Fibroblast of lung (primary cell): ENCODE measurements at regions not wholly inside any gene's neighbourhood (a gene's known extent, or its start where the extent isn't known, plus 50 kb on each side); places are given as distances from the start of the nearest gene placed in this dataset.

Experiments used
- DNase-seq, 2 donors: peaks; one replicate each; pipeline versions ENCODE4 v3.0.0 to v3.0.0-alpha.2; 2010; ENCODE audit warnings: low read depth in 2 of 2
- H2AFZ ChIP-seq: 2 replicates; pipeline ENCODE4 v1.5.1; 2012; ENCODE audit warnings: low read length, control low read depth, inconsistent platforms
- H3K27ac ChIP-seq: 2 replicates; pipeline ENCODE4 v1.5.1; 2011; ENCODE audit warnings: low read length, control low read depth; ENCODE audit not compliant: insufficient read depth
- H3K27me3 ChIP-seq: 2 replicates; pipeline ENCODE4 v1.5.1; 2011; ENCODE audit warnings: mild to moderate bottlenecking, low read length; ENCODE audit not compliant: control insufficient read depth, insufficient read depth
- H3K36me3 ChIP-seq: 2 replicates; pipeline ENCODE4 v1.5.1; 2011; ENCODE audit warnings: low read length; ENCODE audit not compliant: control insufficient read depth, insufficient read depth
- H3K4me1 ChIP-seq: 2 replicates; pipeline ENCODE4 v1.5.1; 2011; ENCODE audit warnings: low read length; ENCODE audit not compliant: control insufficient read depth, insufficient read depth; ENCODE audit errors: extremely low read depth
- H3K4me2 ChIP-seq: 2 replicates; pipeline ENCODE4 v1.5.1; 2011; ENCODE audit warnings: low read length, control low read depth; ENCODE audit not compliant: insufficient read depth; ENCODE audit errors: extremely low read depth
- H3K4me3 ChIP-seq, 4 experiments: fragments of 200-600 bp in 1 of 4; sonication (generic) in 1 of 4; replicated peaks in 1 of 4; 2 replicates each; pipeline ENCODE4 v1.5.1; 2011 to 2016; ENCODE audit warnings: low read length in 4 of 4, low read depth in 3 of 4, mild to moderate bottlenecking in 3 of 4, control low read depth in 2 of 4, inconsistent platforms in 1 of 4, mixed read lengths in 1 of 4; ENCODE audit not compliant: insufficient read depth in 1 of 4; ENCODE audit errors: control extremely low read depth in 1 of 4
- H3K79me2 ChIP-seq: 2 replicates; pipeline ENCODE4 v1.5.1; 2012; ENCODE audit warnings: mild to moderate bottlenecking, low read length, inconsistent platforms; ENCODE audit not compliant: control insufficient read depth, insufficient read depth
- H3K9ac ChIP-seq: 2 replicates; pipeline ENCODE4 v1.5.1; 2011; ENCODE audit warnings: mild to moderate bottlenecking, low read length, control low read depth; ENCODE audit not compliant: insufficient read depth
- H3K9me3 ChIP-seq: 2 replicates; pipeline ENCODE4 v1.5.1; 2012; ENCODE audit warnings: low read depth, low read length; ENCODE audit not compliant: control insufficient read depth, insufficient read depth
- H4K20me1 ChIP-seq: 2 replicates; pipeline ENCODE4 v1.5.1; 2011; ENCODE audit warnings: low read length; ENCODE audit not compliant: control insufficient read depth, insufficient read depth; ENCODE audit errors: extremely low read depth
- EZH2 ChIP-seq: IDR thresholded peaks from 2 replicates; pipeline ENCODE4 v1.5.1; 2012; ENCODE audit warnings: low read length, control low read depth, mild to moderate bottlenecking; ENCODE audit errors: missing control alignments
- TF ChIP-seq, protein P1 (sequence below), 2 donors: IDR thresholded peaks in 1 of 2; conservative IDR thresholded peaks in 1 of 2; 1 replicate in 1 of 2; 2 replicates in 1 of 2; pipeline ENCODE4 v1.5.1; 2011 to 2012; ENCODE audit warnings: low read length in 2 of 2, control low read depth in 1 of 2, inconsistent platforms in 1 of 2, low read depth in 1 of 2, mild to moderate bottlenecking in 1 of 2

DNA sequence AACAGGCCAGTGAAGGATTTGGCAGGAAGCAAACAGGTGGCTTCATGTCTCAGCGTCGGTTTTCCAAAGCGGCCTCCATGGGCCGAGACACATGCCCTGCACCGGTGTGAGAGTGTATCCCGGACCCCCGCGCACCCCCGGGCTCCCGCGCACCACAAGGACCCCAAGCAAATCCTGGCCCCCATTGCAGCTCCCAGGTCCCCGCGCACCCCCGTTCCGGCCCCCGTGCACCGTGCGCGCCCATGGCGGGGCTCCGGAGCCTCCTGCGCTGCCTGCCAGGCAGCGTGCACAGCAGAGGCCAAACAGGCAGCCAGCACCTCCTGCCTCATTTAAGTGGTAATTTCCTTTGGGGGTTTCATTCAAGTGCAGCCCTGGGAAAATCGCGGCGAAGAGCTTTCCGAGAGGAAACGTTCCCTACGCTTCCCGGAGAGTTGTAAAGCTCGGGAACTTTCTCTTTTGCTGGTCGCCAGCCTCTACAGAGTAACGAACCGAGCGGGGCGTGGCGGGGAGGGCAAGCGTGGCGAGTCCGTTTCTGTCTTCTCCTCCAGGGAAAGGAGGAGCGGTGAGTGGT is 145.5 kb upstream of the SLC24A2 start:
- TF ChIP-seq, protein P1, sequence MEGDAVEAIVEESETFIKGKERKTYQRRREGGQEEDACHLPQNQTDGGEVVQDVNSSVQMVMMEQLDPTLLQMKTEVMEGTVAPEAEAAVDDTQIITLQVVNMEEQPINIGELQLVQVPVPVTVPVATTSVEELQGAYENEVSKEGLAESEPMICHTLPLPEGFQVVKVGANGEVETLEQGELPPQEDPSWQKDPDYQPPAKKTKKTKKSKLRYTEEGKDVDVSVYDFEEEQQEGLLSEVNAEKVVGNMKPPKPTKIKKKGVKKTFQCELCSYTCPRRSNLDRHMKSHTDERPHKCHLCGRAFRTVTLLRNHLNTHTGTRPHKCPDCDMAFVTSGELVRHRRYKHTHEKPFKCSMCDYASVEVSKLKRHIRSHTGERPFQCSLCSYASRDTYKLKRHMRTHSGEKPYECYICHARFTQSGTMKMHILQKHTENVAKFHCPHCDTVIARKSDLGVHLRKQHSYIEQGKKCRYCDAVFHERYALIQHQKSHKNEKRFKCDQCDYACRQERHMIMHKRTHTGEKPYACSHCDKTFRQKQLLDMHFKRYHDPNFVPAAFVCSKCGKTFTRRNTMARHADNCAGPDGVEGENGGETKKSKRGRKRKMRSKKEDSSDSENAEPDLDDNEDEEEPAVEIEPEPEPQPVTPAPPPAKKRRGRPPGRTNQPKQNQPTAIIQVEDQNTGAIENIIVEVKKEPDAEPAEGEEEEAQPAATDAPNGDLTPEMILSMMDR (conservative IDR thresholded peaks at IDR 0.05 in 1 of 2, IDR thresholded peaks at IDR 0.05 in 1 of 2; ENCODE audit: low read depth in 1 of 2, low read length in 2 of 2) = no peak
- no peak for TF ChIP-seq EZH2
- Histone ChIP-seq H3K27ac (no peak overlapping the region), H3K4me3 (peak overlapping the region; percentile 28 to 62 (median 46)), H3K4me2 (peak overlapping the region; percentile 69), H3K36me3 (no peaks in the 10 kb centered on the region), H4K20me1 (no peaks in the 10 kb centered on the region), H2AFZ (peak overlapping the region; percentile 15), H3K9me3 (no peaks in the 10 kb centered on the region), H3K4me1 (no peaks in the 10 kb centered on the region), H3K9ac (peak overlapping the region; percentile 20), H3K79me2 (no peaks in the 10 kb centered on the region), H3K27me3 (no peaks in the 10 kb centered on the region)
- peak; percentile 36 to 47 for DNase-seq

DNA sequence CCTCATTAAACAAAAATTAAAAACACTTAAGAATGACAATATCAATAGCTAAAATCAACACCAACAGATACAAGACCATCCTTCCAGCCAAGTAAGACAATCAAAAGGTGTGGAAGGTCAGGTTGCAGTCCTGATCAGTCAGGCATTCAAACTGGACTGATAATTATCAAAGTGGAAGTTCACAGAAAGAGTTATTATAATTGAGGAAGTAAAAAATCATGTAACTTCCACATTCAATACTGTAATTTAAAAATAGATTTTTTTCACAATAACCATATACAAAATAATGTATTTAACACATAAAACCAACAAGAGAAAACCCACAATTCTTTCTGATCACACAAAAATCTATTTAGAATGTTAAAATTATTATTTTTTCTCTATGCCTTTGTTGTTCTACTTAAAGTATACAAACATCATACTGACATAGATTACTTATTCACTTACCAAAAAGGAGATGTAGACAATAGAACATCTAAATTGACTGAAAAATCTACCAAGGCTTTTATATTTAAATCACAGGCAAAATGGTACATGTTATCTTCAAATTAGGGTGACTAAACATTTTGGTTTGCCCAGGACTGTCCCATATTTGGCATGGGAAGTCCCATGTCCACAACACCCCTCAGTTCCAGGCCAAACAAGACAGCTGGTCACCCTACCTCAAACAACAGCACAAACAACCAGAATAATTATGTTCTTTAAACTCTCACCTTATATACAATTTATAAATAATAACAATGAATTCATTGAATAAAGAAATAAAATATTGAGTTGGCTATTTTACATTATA is 142.5 kb upstream of the SLC24A2 start:
- no peak for TF ChIP-seq EZH2
- TF ChIP-seq, protein P1 (conservative IDR thresholded peaks at IDR 0.05 in 1 of 2, IDR thresholded peaks at IDR 0.05 in 1 of 2; ENCODE audit: low read depth in 1 of 2, low read length in 2 of 2) = no peak
- no peaks in the 10 kb centered on the region for H3K4me1 ChIP-seq
- H3K4me3 ChIP-seq = no peak overlapping the region
- no peaks in the 10 kb centered on the region for H3K9me3 ChIP-seq
- H3K27ac ChIP-seq = no peak overlapping the region
- no peak for DNase-seq
- no peaks in the 10 kb centered on the region for H3K79me2 ChIP-seq
- no peaks in the 10 kb centered on the region for H4K20me1 ChIP-seq
- no peak overlapping the region for H2AFZ ChIP-seq
- H3K36me3 ChIP-seq = no peaks in the 10 kb centered on the region
- H3K27me3 ChIP-seq = no peaks in the 10 kb centered on the region
- no peak overlapping the region for H3K9ac ChIP-seq
- H3K4me2 ChIP-seq = no peak overlapping the region

DNA sequence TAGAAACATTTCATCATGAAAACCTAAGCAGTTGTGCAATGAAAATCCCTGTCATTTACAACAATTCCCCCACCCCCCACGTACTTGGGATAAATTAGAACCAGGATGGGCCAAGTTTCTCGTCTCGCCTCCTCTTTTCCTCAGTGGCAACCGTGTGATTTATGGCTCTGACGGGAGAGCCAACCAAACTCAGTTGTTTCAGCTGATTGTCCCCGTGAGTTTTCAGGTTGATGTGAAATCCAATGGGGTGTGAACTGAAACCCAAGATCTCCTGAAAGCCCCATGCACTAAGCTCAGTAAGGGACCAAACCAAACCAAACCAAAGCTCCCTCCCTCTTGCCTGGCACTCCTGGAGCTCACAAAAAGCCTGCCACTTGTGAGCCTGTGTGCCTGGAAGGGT is 138.7 kb upstream of the SLC24A2 start:
- no peak overlapping the region for H2AFZ ChIP-seq
- H3K4me3 ChIP-seq = no peak overlapping the region
- H3K9me3 ChIP-seq = no peaks in the 10 kb centered on the region
- H3K79me2 ChIP-seq = no peaks in the 10 kb centered on the region
- H3K27ac ChIP-seq = no peak overlapping the region
- no peaks in the 10 kb centered on the region for H3K27me3 ChIP-seq
- TF ChIP-seq EZH2 = no peak
- TF ChIP-seq, protein P1 (conservative IDR thresholded peaks at IDR 0.05 in 1 of 2, IDR thresholded peaks at IDR 0.05 in 1 of 2; ENCODE audit: low read depth in 1 of 2, low read length in 2 of 2) = no peak
- no peaks in the 10 kb centered on the region for H4K20me1 ChIP-seq
- no peak overlapping the region for H3K4me2 ChIP-seq
- peaks cover 3% of the 10 kb centered on the region for H3K4me1 ChIP-seq
- DNase-seq = no peak
- no peak overlapping the region for H3K9ac ChIP-seq
- H3K36me3 ChIP-seq = no peaks in the 10 kb centered on the region
